ENCODE measurements at regions not wholly inside any gene's neighbourhood (a gene's known extent, or its start where the extent isn't known, plus 50 kb on each side); places are given as distances from the start of the nearest gene placed in this dataset.
"Not testable (repeated sequence)": the region's sequence is repeated elsewhere in the genome, so short reads cannot be mapped to it uniquely, and the experiment has no call there.

DNA sequence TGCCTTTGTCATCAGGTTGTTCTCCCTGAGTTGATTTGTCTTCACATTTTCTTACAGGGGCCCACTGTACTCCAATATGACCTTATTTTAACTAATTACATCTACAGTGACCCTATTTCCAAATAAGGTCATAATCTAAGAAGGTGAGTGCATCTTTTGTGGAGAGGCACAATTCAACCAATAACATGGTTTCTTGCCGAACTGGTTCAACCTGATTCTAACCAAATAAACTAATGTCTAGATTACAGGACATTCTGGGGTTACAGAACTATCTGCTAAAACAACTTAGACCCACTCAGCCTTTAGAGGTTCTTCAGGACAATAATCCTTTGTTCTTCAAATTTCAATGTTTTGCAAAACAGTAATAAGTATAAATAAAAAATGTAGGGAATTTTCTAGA, 496.5 kb upstream of the SOX11 start:
- no peak for DNase-seq

DNA sequence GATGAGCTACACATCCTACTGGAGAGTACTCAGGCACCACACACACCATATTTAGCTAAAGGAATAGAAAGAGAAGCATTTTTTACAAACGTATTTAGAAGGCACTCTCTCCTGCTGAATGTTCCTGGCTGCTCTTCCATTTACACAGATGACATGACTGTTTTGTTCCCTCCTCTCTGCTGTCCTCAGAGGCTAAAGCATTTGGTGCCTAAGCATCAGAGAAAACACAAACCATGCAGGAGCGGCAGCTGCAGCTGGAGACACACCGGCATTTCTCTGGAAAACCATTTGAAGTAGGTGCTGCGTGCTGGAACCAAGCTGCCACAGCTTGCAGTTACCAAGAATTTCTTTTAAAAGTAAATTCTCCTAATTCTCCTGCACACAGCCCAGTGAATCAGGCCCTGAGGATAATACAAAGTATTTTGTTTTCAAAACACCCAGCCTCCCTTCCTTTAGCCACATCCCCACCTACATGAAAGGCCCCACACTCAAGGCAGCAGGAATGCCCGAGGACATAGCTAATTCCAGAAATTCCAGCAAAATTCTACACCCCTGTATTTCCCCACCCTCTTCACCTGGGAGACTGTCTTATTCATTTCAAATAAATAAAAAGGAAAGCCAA, 488.9 kb upstream of the SOX11 start:
- DNase-seq, result no peak

DNA sequence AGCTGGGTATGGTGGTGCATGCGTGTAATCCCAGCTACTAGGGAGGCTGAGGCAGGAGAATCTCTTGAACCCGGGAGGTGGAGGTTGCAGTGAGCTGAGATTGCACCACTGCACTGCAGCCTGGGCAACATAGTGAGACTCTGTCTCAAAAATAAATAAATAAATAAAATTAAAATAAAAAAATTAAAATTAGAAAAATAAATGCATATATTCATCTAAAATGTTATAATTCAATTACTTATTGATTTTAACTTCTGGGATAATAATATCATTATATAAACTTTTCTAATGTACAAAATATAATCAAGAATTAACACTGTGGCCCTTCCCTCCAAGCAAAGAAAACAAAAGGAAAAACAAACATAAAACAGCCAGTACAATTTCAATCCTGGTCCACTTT, 485.4 kb upstream of the SOX11 start:
- not testable (repeated sequence) for DNase-seq

DNA sequence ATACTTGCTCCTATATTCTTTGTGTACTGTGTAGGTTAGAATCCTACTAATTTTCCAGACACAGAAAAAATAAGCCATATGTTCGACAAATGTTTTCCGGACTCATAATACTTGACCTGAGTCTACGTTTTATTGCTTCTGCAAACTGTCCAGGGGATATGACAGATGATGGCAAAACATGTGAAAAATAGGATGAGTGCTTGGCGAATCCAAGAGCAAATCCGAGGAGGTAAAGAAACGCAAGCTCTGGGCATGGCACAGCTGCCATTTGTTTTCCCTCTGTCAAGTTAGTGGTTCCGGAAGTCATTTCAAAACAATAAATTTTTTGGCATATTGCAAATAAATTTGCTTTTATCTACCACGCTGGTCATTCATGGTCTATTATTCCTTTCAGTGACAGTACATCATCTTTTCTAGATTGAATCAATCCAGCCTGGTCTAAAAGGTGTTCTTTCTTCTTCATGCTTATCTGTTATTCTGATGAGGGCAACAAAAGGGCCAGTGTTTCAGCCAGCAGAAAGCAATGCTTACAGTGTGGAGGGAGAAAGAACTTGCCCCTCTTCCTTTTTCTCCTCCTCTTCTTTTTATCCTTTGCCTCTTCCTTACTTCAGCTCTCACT, 476.1 kb upstream of the SOX11 start:
- no peak for DNase-seq

DNA sequence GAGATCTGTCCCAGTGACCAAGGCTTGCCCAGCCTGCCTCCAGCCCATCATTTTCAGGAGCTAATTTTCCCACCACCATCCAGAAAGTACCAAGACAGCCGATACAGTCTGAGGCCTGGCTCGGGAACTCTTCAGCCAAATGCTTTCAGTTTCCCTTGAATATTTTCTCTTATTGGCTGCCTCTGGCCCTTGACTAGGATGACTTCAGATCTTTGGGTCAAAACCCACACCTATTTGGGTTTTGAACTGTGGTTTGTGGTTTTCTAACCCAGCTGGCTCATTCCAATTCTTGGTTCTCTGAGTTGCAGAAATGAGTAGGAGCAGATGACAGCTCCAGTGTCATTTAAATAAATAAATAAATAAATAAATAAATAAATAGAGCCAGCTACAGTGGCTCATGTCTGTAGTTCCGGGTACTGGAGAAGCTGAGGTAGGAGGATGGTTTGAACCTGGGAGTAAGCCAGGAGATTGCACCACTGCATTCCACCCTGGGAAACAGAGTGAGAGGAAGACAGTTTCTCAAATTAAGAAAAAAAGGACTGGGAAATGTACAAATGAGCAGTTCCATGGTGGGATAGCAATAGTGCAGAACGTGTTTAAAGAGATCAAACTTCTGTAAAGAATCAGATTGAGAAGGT, 465.0 kb upstream of the SOX11 start:
- no peak for DNase-seq

DNA sequence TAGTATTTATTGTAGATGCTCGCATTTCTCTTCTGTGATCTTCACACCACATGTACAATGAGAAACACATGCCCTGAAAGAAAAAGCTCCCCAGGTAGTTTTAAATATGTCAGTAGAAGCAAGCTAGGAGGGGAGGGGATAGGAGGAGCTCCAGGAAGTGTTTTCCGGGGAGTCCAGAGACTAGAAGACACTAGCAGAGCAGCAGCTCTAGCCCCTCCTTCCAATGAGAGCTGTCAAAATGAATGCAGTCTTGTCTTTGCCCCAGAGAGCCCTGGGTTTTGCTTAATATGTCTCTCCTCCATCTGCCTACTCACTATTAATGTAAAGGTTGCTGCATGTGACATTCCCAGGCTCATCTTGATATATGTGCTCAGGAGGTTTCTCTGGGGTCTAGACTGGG, 462.6 kb upstream of the SOX11 start:
- no peak for DNase-seq

DNA sequence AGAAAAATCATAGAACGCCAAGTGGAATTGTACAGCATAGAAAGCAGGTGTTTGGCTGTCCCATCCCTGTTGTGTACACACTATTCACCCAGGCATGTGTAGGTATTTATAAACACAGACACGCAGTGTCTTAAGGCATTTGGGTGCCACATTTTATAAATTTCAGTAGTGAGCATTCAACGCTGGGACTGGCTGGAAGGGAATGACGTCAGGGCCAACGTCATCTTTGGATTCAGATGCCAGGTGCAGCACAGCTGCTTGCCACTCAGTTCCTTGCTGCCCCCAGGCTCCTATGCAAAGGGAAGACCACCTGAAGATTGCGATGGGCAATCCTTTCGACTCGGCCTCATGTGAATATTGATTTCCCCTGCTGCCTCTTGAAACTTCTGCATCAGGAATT, 461.7 kb upstream of the SOX11 start:
- no peak for DNase-seq

DNA sequence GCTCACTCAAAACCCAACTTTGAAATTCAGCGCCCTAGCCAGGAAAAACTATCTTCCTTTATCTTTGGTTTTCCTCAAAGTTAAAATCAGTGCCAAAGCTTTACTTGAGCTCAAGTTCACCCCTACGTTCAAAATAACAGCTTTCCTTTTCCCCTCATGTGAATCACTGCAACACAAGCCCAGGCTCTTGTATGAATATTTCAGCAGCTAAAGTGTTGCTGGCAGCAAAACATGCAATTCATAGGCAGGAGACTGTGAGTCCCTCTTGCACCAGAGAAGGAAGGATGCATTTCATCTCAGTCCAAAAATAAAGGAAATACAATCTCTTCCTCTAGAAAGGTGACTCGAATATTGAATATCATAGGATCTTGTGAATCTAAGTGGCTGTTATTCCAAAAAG, 461.3 kb upstream of the SOX11 start:
- no peak for DNase-seq

DNA sequence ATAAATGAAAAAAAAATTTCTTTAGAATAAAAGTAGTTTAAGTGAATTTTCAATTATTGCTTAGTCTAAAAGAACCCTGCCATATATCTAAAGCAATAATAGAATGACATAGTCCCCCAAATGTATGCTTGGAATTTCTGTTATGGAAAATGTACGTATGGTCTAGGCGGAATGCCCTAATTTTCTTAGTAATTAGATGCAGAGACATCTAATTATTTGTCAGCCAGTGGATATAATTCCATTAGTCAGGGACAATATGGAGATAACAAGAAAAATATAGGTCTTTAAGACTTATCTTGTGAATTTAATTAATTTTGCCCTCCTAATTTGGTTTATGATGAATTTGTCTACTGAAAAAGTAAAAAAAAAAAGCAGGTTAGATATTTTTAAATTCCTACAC, 460.9 kb upstream of the SOX11 start:
- DNase-seq, result no peak

DNA sequence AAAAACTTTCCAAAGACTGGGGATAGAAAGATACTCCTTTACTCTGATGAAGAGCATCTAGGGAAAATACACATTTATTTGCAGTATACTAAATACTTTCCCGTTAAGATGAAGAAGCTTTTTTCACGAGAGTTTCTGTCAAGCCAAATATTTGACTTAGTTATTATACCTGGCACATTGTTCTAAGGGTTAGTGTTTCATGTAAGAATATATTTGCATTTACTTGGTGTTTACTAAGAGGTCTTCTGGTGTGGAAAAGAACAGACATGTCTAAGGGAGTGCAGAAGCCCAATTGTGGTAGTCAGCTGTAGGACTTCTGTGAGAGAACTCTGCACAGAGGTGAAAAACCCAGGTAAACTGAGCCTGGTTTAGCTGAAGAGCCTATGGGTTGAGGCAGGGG, 457.6 kb upstream of the SOX11 start:
- DNase-seq, result no peak

DNA sequence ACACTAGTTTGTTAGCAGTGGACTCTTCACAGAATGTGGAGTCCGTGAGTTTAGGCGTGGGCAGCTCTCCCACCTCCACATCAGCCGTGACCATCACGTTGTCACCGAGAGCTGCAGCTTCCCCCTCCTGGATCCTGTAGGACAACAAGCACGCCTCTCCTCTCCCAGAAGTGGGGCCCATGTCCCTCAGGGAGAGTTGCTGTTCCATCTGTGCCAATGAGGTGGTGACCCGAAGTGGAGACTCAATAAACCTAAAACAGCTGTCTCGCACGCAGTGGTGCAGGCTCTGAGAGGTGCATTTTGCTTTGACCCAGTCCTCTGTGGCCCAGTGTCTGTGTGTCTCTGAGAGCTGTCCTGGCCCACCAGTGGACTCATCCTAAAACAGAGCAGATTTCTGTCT, 456.5 kb upstream of the SOX11 start:
- no peak for DNase-seq

DNA sequence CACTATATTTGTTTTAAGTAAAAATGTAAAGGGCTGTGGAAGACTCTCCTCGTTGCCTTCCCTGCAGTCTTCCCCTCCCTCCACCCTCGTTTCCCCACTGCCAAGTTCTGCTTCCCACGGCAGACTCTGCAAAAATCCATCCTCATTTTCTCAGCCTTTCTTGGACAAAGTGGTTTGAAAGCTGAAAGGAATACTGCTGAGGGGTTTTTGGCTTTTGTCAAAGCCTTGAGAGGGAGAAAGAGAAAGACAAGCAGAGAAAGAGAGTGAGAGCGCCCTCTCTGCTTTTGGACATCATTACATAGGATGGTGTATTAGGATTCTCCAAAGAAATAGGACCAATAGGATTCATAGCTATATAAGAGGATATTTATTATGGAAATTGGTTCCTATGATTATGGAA, 455.9 kb upstream of the SOX11 start:
- no peak for DNase-seq

DNA sequence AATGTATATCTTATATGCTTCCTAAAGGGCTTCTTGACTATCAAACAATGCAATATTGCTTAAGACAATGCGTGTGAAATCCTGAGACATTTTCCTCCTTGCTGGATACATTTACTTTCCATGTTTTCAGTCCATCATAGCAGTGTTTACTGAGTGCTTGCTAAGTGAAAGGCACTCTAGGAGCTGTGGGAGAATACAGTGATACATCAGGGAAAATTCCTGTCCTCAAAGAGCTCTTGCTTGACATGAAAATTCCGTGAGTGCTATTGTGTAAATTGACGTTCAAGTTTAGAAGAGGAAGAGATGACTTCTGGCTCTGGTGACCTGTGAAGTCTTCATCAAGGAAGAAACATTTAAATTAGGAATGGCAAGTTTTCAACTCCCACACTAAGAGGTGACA, 449.4 kb upstream of the SOX11 start:
- DNase-seq, result no peak

DNA sequence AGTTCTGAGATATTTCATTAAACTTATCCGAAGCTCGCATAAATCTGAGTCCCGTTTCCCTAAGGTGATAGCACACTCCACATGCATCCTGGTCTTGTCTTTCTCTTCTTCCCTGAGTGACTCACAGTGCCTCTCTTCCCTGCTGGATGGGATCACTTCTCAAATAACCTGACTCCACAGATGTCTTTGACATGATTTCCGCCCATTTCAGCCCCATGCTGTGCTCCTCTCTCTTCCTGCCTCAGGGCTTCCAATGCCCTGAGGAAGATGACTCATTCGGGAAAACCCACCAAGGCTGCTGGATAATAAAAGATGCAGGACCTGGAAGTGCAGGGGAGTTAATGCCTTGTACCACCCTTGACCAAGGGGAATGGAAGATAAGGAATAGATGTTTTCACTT, 441.7 kb upstream of the SOX11 start:
- DNase-seq, result no peak

DNA sequence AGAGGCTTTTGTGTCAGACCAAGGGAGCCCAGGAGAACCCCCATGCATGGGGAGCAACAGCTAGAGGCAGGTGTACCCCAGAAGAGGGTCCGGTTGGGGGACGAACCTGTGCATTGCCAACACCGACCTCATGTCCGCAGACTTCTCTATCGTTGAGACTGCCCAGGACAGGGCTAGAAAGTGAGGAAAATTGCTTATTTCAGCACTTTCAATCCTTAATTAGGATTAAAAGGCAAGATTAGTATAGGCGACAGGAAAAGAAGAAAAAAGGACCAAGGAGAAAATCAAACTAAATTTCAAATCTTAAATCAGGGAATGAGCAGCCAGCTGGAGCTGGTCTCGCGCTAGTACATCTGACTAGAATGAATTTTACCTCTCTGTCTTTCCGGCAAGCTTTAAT, 438.9 kb upstream of the SOX11 start:
- DNase-seq, result no peak

DNA sequence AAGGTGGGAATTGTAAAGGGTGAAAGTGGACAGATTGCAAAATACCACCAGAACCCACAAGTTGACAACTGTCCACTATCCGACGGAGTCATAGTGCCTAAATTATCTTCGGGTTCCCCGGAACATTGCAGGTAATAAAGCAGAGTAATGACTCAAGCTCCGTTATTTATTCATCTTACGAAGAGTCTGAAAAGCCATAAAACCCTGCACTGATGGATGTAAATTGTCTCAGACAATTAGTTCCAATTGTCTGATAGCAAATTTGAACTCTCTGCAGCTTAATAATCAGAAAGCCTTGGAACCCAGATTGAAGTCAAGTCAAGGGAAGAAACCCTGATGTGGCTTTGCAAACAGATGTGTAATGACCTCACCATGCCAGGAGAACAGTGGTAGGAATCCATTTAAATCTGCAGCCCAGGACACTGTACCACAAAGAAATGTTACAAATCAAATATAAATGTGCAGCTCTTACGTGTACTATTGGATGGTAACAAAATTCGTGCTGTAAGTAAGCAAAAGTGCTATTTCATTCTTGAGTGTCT, 437.3 kb upstream of the SOX11 start:
- DNase-seq, result no peak

DNA sequence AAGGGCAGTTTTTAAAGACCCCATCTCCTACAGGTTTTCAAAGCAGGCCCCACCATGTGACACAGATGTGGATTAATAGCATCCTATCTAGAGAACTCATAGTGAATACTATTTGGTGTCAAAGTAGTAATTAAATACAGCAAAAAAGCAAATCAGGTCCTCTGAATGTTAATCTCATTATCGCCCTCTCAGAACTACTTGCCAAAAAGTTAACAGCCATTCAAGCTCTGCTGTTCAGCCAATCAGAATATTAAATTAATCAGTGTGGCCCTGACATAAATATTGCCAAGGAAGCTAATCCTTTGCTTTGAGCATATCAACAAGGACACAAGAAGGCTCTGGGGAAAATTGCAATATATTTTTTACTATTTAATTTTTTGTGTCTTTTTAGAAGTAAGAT, 428.9 kb upstream of the SOX11 start:
- DNase-seq, result no peak

DNA sequence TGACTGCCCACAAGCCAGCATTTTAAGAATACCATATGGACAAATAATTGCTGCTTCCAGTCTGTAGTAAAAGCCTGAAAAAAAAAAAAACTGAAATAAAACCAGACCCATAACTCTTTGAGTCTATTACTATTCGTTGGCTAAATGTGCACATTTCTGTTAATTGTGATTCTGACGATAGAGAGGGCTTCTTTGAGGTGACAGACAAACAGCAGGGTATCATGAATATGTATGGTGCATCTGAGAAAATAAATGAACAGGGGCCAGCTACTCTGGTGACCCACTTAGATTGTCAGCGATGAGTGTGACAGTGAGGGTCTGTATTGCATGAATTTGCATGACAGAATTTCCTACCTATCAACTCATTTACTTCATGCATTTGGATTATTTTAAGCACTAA, 427.8 kb upstream of the SOX11 start:
- DNase-seq, result no peak

DNA sequence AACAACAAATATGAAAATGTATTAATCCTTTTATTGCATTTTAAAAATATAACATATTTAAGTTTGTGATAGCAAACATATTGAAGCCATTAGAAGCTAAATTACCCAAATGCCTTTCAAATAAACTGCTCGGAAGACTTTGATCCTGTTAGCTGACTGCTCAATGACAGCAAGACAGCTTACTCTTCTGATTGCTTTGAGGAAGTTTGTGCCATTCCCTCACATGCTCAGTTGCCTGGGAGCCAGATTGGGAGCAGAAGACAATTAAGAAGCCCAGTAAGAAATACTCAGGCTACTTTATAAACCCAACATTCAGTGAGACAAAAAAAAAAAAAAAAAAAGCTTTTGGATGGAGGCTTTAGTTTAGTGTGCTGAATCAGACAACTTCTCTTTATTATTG, 407.1 kb upstream of the SOX11 start:
- no peak for DNase-seq

DNA sequence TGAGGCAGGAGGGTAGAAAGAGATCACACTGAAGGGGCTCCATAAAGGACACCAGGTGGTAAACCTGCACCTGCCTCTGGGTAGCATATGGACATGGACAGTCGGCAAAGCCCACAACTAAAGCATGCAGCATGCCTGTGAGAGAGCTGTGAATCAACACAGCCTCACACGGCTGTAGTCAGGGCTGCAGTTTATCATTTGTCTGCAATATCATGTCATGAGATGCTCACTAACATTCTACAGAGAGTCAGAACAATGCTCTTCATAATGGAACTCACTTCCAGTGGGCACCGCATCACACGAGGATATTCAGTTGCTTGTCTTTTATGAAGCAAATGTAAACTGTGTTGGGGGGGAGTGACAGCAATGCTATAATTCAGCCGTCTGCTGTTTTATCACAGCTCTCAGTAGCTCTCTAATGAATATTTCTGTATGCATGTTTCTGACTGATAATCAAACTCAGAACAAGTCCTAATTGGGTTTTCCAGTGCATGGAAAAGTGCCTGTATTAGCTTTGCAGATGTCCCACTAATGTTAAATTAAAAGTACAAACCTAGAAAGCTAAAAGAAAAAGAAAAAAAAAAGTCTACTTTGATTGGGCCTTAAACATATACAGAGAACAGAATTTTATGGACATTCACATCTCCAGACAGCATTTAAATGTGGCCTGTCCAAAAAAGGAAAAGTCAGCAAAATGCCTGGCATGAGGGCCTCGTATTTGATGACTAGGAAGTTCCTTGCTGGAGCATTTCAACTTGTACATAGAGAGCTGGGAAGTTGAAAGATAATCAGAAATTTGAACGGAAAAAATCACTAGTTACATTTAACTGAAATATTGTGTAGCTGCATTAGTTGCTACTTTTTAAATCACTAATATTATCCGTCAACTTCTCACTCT, 406.1 kb upstream of the SOX11 start:
- no peak for DNase-seq

DNA sequence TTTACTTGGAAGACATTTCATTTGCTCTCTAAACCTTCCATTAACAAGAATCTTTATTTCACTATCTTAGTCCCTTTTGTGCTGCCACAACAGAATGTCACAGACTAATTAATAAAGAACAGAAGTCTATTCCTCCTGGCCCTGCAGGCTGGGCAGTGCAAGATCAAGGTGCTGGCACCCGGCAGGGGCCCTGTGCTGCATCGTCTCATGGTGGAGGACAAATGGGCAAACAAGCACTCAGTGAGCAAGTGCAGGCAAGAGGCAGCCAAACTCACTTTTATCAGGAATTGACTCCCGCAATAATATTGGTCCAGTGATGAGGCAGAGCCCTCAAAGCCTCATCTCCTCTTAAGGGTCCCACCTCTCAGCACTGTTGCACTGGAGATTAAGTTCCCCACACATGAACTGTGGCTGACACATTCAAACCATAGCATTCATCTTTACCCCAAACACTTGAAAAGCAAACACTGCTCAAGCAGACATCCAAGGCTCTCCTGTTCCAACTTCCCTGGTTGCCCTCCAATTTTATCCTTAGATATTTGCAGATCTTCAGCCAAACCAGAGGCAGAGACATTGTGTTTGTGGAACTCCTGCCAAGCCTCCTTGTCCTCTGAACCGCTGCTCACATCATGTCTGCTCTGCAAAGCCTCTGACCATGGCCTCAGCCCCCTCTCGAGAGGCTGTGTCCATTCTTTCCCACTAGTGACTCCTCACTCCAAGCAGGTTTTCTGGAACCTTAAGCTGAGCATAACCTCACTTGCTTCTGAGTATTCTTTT, 404.4 kb upstream of the SOX11 start:
- no peak for DNase-seq

DNA sequence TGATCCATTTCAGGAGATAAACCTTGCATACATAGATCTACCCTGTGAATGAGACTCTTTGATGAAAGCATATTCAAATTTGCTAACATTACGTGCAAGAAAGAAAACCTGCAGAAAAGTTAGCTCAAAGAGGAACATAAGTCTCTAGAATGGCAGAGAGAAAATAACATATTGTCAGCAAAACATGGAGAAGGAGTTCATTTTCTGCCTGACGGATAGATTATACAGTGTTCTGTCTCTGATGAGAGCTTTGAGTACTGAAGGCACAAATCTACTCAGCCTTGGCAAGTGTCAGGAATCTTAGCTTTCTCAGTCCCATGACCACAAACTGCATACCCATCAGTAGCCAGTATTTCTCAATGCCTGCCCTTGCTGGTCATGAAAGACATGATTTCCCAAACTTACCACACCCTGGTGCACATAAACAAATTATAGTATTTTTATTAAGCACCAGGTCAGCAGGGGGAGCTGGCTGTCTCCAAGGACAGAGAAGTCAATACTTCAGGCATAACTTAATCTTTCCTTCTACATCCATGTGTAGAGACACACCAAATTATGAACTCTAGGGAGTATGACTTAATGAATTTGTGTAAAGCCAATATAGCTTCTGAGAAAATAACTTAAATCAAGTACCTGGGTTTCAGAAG, 401.2 kb upstream of the SOX11 start:
- no peak for DNase-seq
